Activated T-cell treated with anti-CD3 and anti-CD28 coated beads for 48 hours (primary cell): ENCODE measurements at regions not wholly inside any gene's neighbourhood (a gene's known extent, or its start where the extent isn't known, plus 50 kb on each side); places are given as distances from the start of the nearest gene placed in this dataset.

Experiments
- DNase-seq: peaks from one replicate; pipeline ENCODE4 v3.0.0-alpha.2; 2020; ENCODE audit warnings: low read depth

- no peak for DNase-seq
Measured at GRCh38 chr22:48880749-48881148, 946.9 kb downstream of the BRD1 start.

- no peak for DNase-seq
Measured at GRCh38 chr22:48876951-48877350, 950.7 kb downstream of the BRD1 start.

- no peak for DNase-seq
Measured at GRCh38 chr22:48874956-48875355, 952.7 kb downstream of the BRD1 start.

- DNase-seq, result no peak
Measured at GRCh38 chr22:48873191-48873520, 954.5 kb downstream of the BRD1 start.

GRCh38 chr22:48872271-48873190 is 955.1 kb downstream of the BRD1 start:
- DNase-seq, result no peak

- no peak for DNase-seq
Measured at GRCh38 chr22:48871176-48871840, 956.4 kb downstream of the BRD1 start.

- no peak for DNase-seq
Measured at GRCh38 chr22:48870436-48870835, 957.2 kb downstream of the BRD1 start.

GRCh38 chr22:48869788-48870187 is 957.9 kb downstream of the BRD1 start:
- DNase-seq, result no peak

- DNase-seq, result no peak
Measured at GRCh38 chr22:48869161-48869560, 958.5 kb downstream of the BRD1 start.

- no peak for DNase-seq
Measured at GRCh38 chr22:48868554-48868953, 959.1 kb downstream of the BRD1 start.

GRCh38 chr22:48867891-48868290 is 959.8 kb downstream of the BRD1 start:
- no peak for DNase-seq

GRCh38 chr22:48866906-48867681 is 960.6 kb downstream of the BRD1 start:
- DNase-seq, result no peak

GRCh38 chr22:48864748-48865147 is 962.9 kb downstream of the BRD1 start:
- no peak for DNase-seq

- no peak for DNase-seq
Measured at GRCh38 chr22:48863965-48864528, 963.6 kb downstream of the BRD1 start.

GRCh38 chr22:48860557-48860956 is 967.1 kb downstream of the BRD1 start:
- no peak for DNase-seq

- no peak for DNase-seq
Measured at GRCh38 chr22:48858856-48859255, 968.8 kb downstream of the BRD1 start.

GRCh38 chr22:48858121-48858520 is 969.6 kb downstream of the BRD1 start:
- DNase-seq, result no peak

- no peak for DNase-seq
Measured at GRCh38 chr22:48857202-48857805, 970.4 kb downstream of the BRD1 start.

GRCh38 chr22:48856308-48856615 is 971.4 kb downstream of the BRD1 start:
- DNase-seq, result no peak

- no peak for DNase-seq
Measured at GRCh38 chr22:48855593-48856307, 971.9 kb downstream of the BRD1 start.

GRCh38 chr22:48855013-48855412 is 972.7 kb downstream of the BRD1 start:
- DNase-seq, result no peak
